ENCODE measurements at regions not wholly inside any gene's neighbourhood (a gene's known extent, or its start where the extent isn't known, plus 50 kb on each side); places are given as distances from the start of the nearest gene placed in this dataset.

DNA sequence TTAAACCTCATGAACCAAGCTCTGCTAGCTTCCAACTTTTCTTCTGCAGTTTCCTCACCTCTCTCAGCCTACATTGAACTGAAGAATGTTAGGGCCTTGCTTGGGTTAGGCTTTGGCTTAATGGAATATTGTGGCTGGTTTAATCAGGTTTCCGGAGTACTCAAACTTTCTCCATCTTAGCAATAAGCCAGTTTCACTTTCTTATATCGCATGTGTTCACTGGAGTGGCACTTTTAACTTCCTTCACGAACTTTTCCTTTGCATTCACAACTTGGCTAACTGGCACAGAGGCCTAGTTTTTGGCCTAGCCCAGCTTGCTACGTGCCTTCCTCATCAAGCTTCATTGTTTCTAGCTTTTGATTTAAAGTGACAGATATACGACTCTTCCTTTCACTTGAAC lies 81.0 kb upstream of the MAST4 start:
- Histone ChIP-seq H3K9me3 (ENCODE audit: low read length) (no peaks in the 10 kb centered on the region), H4K20me1 (ENCODE audit: insufficient read depth, low read length) (no peaks in the 10 kb centered on the region), H2AFZ (ENCODE audit: low read length) (peak overlapping the region; percentile 69; the same call in 1 of the 2 replicates), H3K79me2 (ENCODE audit: insufficient read depth, low read length) (no peaks in the 10 kb centered on the region), H3K36me3 (ENCODE audit: insufficient read depth, low read length) (no peaks in the 10 kb centered on the region), H3K4me3 (ENCODE audit: low read depth, low read length, poor library complexity, severe bottlenecking) (no peak overlapping the region), H3K27ac (ENCODE audit: low read depth, low read length, poor library complexity, severe bottlenecking) (peak overlapping the region; percentile 48), H3K9ac (ENCODE audit: low read length) (no peak overlapping the region), H3K4me1 (ENCODE audit: insufficient read depth, low read length, severe bottlenecking) (peaks cover 42% of the 10 kb centered on the region), H3K27me3 (ENCODE audit: insufficient read depth, low read length) (no peaks in the 10 kb centered on the region), H3K4me2 (ENCODE audit: low read length) (peak overlapping the region; percentile 51), H3K9me2 (ENCODE audit: low read depth, low read length) (no peaks in the 10 kb centered on the region), H3F3A (ENCODE audit: insufficient read depth, low read length) (no peaks in the 10 kb centered on the region)
- TF ChIP-seq CTCF (IDR thresholded peaks at IDR 0.05; ENCODE audit: low read length) = no peak
- no peak for TF ChIP-seq EZH2 (IDR thresholded peaks at IDR 0.05; ENCODE audit: borderline replicate concordance, low read length)

DNA sequence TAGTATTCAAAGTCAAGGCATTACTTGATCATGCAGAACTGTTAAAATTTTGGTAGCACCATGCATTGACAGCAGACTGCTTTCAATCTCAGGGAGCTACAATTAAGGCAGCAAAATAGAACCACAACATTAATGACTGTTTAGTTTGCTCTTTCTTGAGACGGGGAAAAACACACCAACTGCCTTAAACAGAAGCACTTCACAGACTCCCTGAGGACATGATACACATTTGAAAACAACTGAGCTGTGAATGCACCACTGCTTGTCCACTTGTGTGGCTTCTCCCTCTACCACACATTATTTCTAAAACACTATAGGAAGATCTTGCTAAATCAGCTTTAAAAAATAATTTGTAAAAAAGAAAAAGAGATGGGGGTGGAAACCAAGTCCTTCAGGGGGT lies 79.6 kb upstream of the MAST4 start:
- peaks cover 42% of the 10 kb centered on the region for H3K4me1 ChIP-seq (ENCODE audit: insufficient read depth, low read length, severe bottlenecking)
- H3K9me3 ChIP-seq (ENCODE audit: low read length) = peaks cover 6% of the 10 kb centered on the region
- no peaks in the 10 kb centered on the region for H3K36me3 ChIP-seq (ENCODE audit: insufficient read depth, low read length)
- no peak overlapping the region for H3K9ac ChIP-seq (ENCODE audit: low read length)
- H3K27me3 ChIP-seq (ENCODE audit: insufficient read depth, low read length) = no peaks in the 10 kb centered on the region
- H2AFZ ChIP-seq (ENCODE audit: low read length) = no peak overlapping the region
- H3K27ac ChIP-seq (ENCODE audit: low read depth, low read length, poor library complexity, severe bottlenecking) = no peak overlapping the region
- H3K4me3 ChIP-seq (ENCODE audit: low read depth, low read length, poor library complexity, severe bottlenecking) = no peak overlapping the region
- no peaks in the 10 kb centered on the region for H4K20me1 ChIP-seq (ENCODE audit: insufficient read depth, low read length)
- H3K9me2 ChIP-seq (ENCODE audit: low read depth, low read length) = no peaks in the 10 kb centered on the region
- H3K4me2 ChIP-seq (ENCODE audit: low read length) = no peak overlapping the region
- no peaks in the 10 kb centered on the region for H3K79me2 ChIP-seq (ENCODE audit: insufficient read depth, low read length)
- no peak for TF ChIP-seq CTCF (IDR thresholded peaks at IDR 0.05; ENCODE audit: low read length)
- TF ChIP-seq EZH2 (IDR thresholded peaks at IDR 0.05; ENCODE audit: borderline replicate concordance, low read length) = no peak
- H3F3A ChIP-seq (ENCODE audit: insufficient read depth, low read length) = no peaks in the 10 kb centered on the region

DNA sequence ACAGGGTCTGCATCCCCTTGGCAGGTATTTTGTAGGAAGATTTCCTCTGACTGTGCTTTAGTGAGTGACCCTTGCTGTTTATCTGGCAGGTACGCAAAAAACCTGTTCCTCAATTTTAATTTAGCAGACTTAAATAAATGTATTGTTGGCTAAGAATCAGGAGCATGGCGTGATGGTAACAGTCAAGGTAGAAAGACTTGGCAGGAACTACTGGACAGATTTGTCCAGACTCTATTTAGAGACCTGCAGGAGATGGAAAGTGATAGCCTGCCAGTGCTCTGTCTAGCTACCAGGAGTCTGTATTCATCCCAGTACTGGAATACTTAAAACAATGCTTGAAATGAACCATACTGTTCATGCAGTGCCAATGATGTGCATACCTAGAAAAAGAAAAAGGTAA lies 78.8 kb upstream of the MAST4 start:
- H3K4me3 ChIP-seq (ENCODE audit: low read depth, low read length, poor library complexity, severe bottlenecking) = no peak overlapping the region
- H4K20me1 ChIP-seq (ENCODE audit: insufficient read depth, low read length) = no peaks in the 10 kb centered on the region
- no peak overlapping the region for H2AFZ ChIP-seq (ENCODE audit: low read length)
- H3K9me2 ChIP-seq (ENCODE audit: low read depth, low read length) = no peaks in the 10 kb centered on the region
- H3K27ac ChIP-seq (ENCODE audit: low read depth, low read length, poor library complexity, severe bottlenecking) = no peak overlapping the region
- peaks cover 42% of the 10 kb centered on the region for H3K4me1 ChIP-seq (ENCODE audit: insufficient read depth, low read length, severe bottlenecking)
- H3K79me2 ChIP-seq (ENCODE audit: insufficient read depth, low read length) = no peaks in the 10 kb centered on the region
- no peaks in the 10 kb centered on the region for H3F3A ChIP-seq (ENCODE audit: insufficient read depth, low read length)
- TF ChIP-seq CTCF (IDR thresholded peaks at IDR 0.05; ENCODE audit: low read length) = no peak
- TF ChIP-seq EZH2 (IDR thresholded peaks at IDR 0.05; ENCODE audit: borderline replicate concordance, low read length) = no peak
- no peaks in the 10 kb centered on the region for H3K27me3 ChIP-seq (ENCODE audit: insufficient read depth, low read length)
- H3K4me2 ChIP-seq (ENCODE audit: low read length) = no peak overlapping the region
- H3K9me3 ChIP-seq (ENCODE audit: low read length) = peaks cover 9% of the 10 kb centered on the region
- H3K9ac ChIP-seq (ENCODE audit: low read length) = no peak overlapping the region
- H3K36me3 ChIP-seq (ENCODE audit: insufficient read depth, low read length) = no peaks in the 10 kb centered on the region
